Neural progenitor cell (in vitro differentiated cells): ENCODE measurements at regions not wholly inside any gene's neighbourhood (a gene's known extent, or its start where the extent isn't known, plus 50 kb on each side); places are given as distances from the start of the nearest gene placed in this dataset.
"Not testable (repeated sequence)": the region's sequence is repeated elsewhere in the genome, so short reads cannot be mapped to it uniquely, and the experiment has no call there.

ENCODE experiments used
- DNase-seq: peaks from one replicate; pipeline ENCODE4 v3.0.0-alpha.2; 2016; ENCODE audit warnings: low spot score
- H2AFZ ChIP-seq: fragments of 200-600 bp; sonication (generic); replicated peaks from 2 replicates; pipeline ENCODE4 v1.6.1; 2016; ENCODE audit warnings: antibody characterized with exemption
- H3F3A ChIP-seq: fragments of 200-600 bp; sonication (generic); 2 replicates; pipeline ENCODE4 v1.6.1; 2016; ENCODE audit warnings: antibody characterized with exemption, low read depth
- H3K27ac ChIP-seq: fragments of 200-600 bp; sonication (generic); 2 replicates; pipeline ENCODE4 v1.5.1; 2016; ENCODE audit warnings: mild to moderate bottlenecking
- H3K27me3 ChIP-seq: fragments of 200-600 bp; sonication (generic); 2 replicates; pipeline ENCODE4 v1.6.1; 2016; ENCODE audit warnings: mild to moderate bottlenecking, moderate library complexity
- H3K36me3 ChIP-seq: fragments of 200-600 bp; sonication (generic); 2 replicates; pipeline ENCODE4 v1.5.1; 2016
- H3K4me1 ChIP-seq: fragments of 200-600 bp; sonication (generic); 2 replicates; pipeline ENCODE4 v1.6.1; 2016; ENCODE audit warnings: mixed run types
- H3K4me2 ChIP-seq: fragments of 200-600 bp; sonication (generic); 2 replicates; pipeline ENCODE4 v1.6.1; 2016
- H3K4me3 ChIP-seq: fragments of 200-600 bp; sonication (generic); 2 replicates; pipeline ENCODE4 v1.5.1; 2016
- H3K79me2 ChIP-seq: fragments of 200-600 bp; sonication (generic); 2 replicates; pipeline ENCODE4 v1.6.1; 2016; ENCODE audit warnings: low read depth
- H3K9ac ChIP-seq: fragments of 200-600 bp; sonication (generic); 2 replicates; pipeline ENCODE4 v1.6.1; 2016
- H3K9me3 ChIP-seq: fragments of 200-600 bp; sonication (generic); 2 replicates; pipeline ENCODE4 v1.5.1; 2016; ENCODE audit warnings: low read depth
- H4K20me1 ChIP-seq: fragments of 200-600 bp; sonication (generic); 2 replicates; pipeline ENCODE4 v1.6.1; 2016; ENCODE audit warnings: low read depth
- H3K27ac Mint-ChIP-seq: 3 replicates; pipeline ENCODE4 v1.8.0; 2021; ENCODE audit warnings: mixed read lengths
- H3K27me3 Mint-ChIP-seq: 2 replicates; pipeline ENCODE4 v1.8.0; 2022; ENCODE audit warnings: low read depth, mild to moderate bottlenecking, inconsistent platforms, moderate library complexity, mixed read lengths; ENCODE audit not compliant: insufficient read depth
- H3K36me3 Mint-ChIP-seq: 3 replicates; pipeline ENCODE4 v1.8.0; 2021; ENCODE audit warnings: mixed read lengths
- H3K4me1 Mint-ChIP-seq: 3 replicates; pipeline ENCODE4 v1.8.0; 2021; ENCODE audit warnings: mixed read lengths
- H3K4me3 Mint-ChIP-seq: 3 replicates; pipeline ENCODE4 v1.8.0; 2021; ENCODE audit warnings: mild to moderate bottlenecking, moderate library complexity, mixed read lengths
- H3K9me3 Mint-ChIP-seq: 3 replicates; pipeline ENCODE4 v1.8.0; 2020; ENCODE audit warnings: mixed read lengths
- CTCF ChIP-seq: fragments of 200-600 bp; sonication (generic); IDR thresholded peaks from 2 replicates; pipeline ENCODE4 v1.5.1; 2017; ENCODE audit warnings: antibody characterized with exemption, mild to moderate bottlenecking
- EZH2 ChIP-seq: fragments of 200-600 bp; sonication (generic); IDR thresholded peaks from 2 replicates; pipeline ENCODE4 v1.6.1; 2017; ENCODE audit warnings: antibody characterized with exemption, mild to moderate bottlenecking, moderate library complexity
- EZH2phosphoT487 ChIP-seq: fragments of 200-600 bp; sonication (generic); IDR thresholded peaks from 2 replicates; pipeline ENCODE4 v1.6.1; 2017; ENCODE audit warnings: antibody characterized with exemption

GRCh38 chr7:12031638-12032037 is 179.5 kb upstream of the TMEM106B start:
- Histone ChIP-seq H3K4me1 (peaks cover 12% of the 10 kb centered on the region), H3F3A (no peaks in the 10 kb centered on the region), H4K20me1 (no peaks in the 10 kb centered on the region), H3K36me3 (no peaks in the 10 kb centered on the region), H3K9me3 (no peaks in the 10 kb centered on the region), H3K79me2 (no peaks in the 10 kb centered on the region), H3K27me3 (no peaks in the 10 kb centered on the region), H3K9ac (no peak overlapping the region), H2AFZ (no peak overlapping the region), H3K27ac (no peak overlapping the region), H3K4me3 (no peak overlapping the region), H3K4me2 (no peak overlapping the region)
- TF ChIP-seq CTCF (no peak), EZH2 (no peak), EZH2phosphoT487 (no peak)
- Mint-ChIP-seq H3K4me1 (peaks cover 5% of the 10 kb centered on the region), H3K9me3 (no peaks in the 10 kb centered on the region), H3K4me3 (no peak overlapping the region), H3K27ac (no peak overlapping the region), H3K36me3 (no peaks in the 10 kb centered on the region), H3K27me3 (no peaks in the 10 kb centered on the region)
- DNase-seq: no peak

GRCh38 chr7:12032146-12032545 is 178.9 kb upstream of the TMEM106B start:
- no peaks in the 10 kb centered on the region for H3K36me3 Mint-ChIP-seq
- H3K27ac Mint-ChIP-seq: no peak overlapping the region
- no peaks in the 10 kb centered on the region for H3K9me3 ChIP-seq
- no peaks in the 10 kb centered on the region for H3K79me2 ChIP-seq
- no peaks in the 10 kb centered on the region for H3K36me3 ChIP-seq
- no peaks in the 10 kb centered on the region for H4K20me1 ChIP-seq
- H3K4me3 ChIP-seq: no peak overlapping the region
- no peaks in the 10 kb centered on the region for H3K27me3 Mint-ChIP-seq
- H3F3A ChIP-seq: no peaks in the 10 kb centered on the region
- H3K9ac ChIP-seq: no peak overlapping the region
- no peak overlapping the region for H3K27ac ChIP-seq
- H3K4me2 ChIP-seq: no peak overlapping the region
- H3K4me1 ChIP-seq: peaks cover 8% of the 10 kb centered on the region
- no peaks in the 10 kb centered on the region for H3K27me3 ChIP-seq
- no peak overlapping the region for H3K4me3 Mint-ChIP-seq
- H3K9me3 Mint-ChIP-seq: no peaks in the 10 kb centered on the region
- no peak overlapping the region for H2AFZ ChIP-seq
- DNase-seq: no peak
- peaks cover 5% of the 10 kb centered on the region for H3K4me1 Mint-ChIP-seq
- TF ChIP-seq EZH2phosphoT487 (no peak), CTCF (no peak), EZH2 (no peak)

GRCh38 chr7:12043457-12043856 is 167.6 kb upstream of the TMEM106B start:
- not testable (repeated sequence) for H3K9me3 ChIP-seq, H3K4me1 ChIP-seq, H3K27ac ChIP-seq, H3K9me3 Mint-ChIP-seq, H3K79me2 ChIP-seq, DNase-seq, H3K27me3 Mint-ChIP-seq, H3K4me3 ChIP-seq, H3K27ac Mint-ChIP-seq, H3K4me2 ChIP-seq, H3K4me1 Mint-ChIP-seq, H3K4me3 Mint-ChIP-seq, H4K20me1 ChIP-seq, H3K9ac ChIP-seq, H3K27me3 ChIP-seq, H3F3A ChIP-seq, H3K36me3 ChIP-seq, H3K36me3 Mint-ChIP-seq, H2AFZ ChIP-seq

GRCh38 chr7:12052211-12052610 is 158.9 kb upstream of the TMEM106B start:
- Histone ChIP-seq H3K4me3 (no peak overlapping the region), H3K4me2 (no peak overlapping the region), H3K27ac (no peak overlapping the region), H3F3A (no peaks in the 10 kb centered on the region), H3K27me3 (no peaks in the 10 kb centered on the region), H3K9ac (no peak overlapping the region), H4K20me1 (no peaks in the 10 kb centered on the region), H3K79me2 (no peaks in the 10 kb centered on the region), H3K36me3 (no peaks in the 10 kb centered on the region), H2AFZ (no peak overlapping the region), H3K4me1 (no peaks in the 10 kb centered on the region), H3K9me3 (peaks cover 5% of the 10 kb centered on the region)
- DNase-seq: no peak
- TF ChIP-seq EZH2phosphoT487 (no peak), CTCF (no peak), EZH2 (no peak)
- Mint-ChIP-seq H3K36me3 (peaks cover 4% of the 10 kb centered on the region), H3K27ac (no peak overlapping the region), H3K4me3 (no peak overlapping the region), H3K27me3 (no peaks in the 10 kb centered on the region), H3K9me3 (peaks cover 10% of the 10 kb centered on the region), H3K4me1 (peaks cover 3% of the 10 kb centered on the region)
